H7 (cell line): ENCODE measurements at regions not wholly inside any gene's neighbourhood (a gene's known extent, or its start where the extent isn't known, plus 50 kb on each side); places are given as distances from the start of the nearest gene placed in this dataset.

Experiments used
- DNase-seq: peaks from one replicate; pipeline ENCODE4 v3.0.0; 2012
- H3K27me3 ChIP-seq: 2 replicates; pipeline ENCODE4 v1.6.0; 2011; ENCODE audit warnings: mild to moderate bottlenecking, low read length; ENCODE audit not compliant: control insufficient read depth, insufficient read depth
- H3K36me3 ChIP-seq: replicated peaks from 2 replicates; pipeline ENCODE4 v1.5.1; 2011; ENCODE audit warnings: low read length; ENCODE audit not compliant: control insufficient read depth, insufficient read depth
- H3K4me3 ChIP-seq: 2 replicates; pipeline ENCODE4 v1.5.1; 2011; ENCODE audit warnings: low read depth, mild to moderate bottlenecking, control low read depth, low read length, moderate library complexity; ENCODE audit not compliant: insufficient read depth

DNA sequence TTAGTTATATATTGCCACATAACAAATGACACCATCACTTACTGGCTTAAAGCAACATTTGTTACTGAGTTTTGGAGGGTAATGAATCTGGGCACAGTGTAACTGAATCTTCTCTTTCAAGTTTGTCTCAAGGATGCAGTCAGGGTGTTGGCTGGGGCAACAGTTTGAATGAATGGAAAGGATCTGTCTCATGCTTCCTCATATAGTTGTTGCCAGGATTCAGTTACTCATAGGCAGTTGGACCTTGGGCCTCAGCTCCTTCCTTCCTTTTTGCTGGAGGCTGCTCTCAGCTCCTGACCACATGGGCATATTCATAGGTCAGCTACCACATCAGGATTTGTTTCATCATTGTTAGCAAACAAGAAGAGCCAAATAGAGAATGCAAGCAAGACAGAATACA, 466.1 kb upstream of the MC4R start:
- H3K4me3 ChIP-seq = no peak overlapping the region
- H3K27me3 ChIP-seq = no peaks in the 10 kb centered on the region
- no peak for DNase-seq
- no peaks in the 10 kb centered on the region for H3K36me3 ChIP-seq

GRCh38 chr18:60846396-60846795, 473.8 kb upstream of the MC4R start:
- DNase-seq = no peak
- H3K36me3 ChIP-seq = no peaks in the 10 kb centered on the region
- H3K27me3 ChIP-seq = no peaks in the 10 kb centered on the region
- H3K4me3 ChIP-seq = no peak overlapping the region

DNA sequence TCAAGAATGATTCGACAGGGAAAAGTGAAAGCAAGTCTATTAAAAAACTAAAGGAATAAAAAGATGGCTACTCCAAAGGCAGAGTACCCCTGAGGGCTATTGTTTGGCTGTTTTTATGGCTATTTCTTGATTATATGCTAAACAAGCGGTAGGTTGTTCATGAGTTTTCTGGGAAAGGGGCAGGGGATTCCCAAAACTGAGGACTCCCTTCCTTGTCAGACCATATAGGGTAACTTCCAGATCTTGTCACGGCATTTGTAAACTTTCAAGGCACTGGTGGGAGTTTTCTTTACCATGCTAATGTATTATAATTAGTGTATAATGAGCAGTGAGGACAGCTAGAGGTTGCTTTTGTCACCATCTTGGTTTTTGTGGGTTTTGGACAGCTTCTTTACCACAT, 474.9 kb upstream of the MC4R start:
- no peak overlapping the region for H3K4me3 ChIP-seq

GRCh38 chr18:60861575-60861974, 471.7 kb upstream of the CDH20 start:
- no peaks in the 10 kb centered on the region for H3K27me3 ChIP-seq
- H3K36me3 ChIP-seq = no peaks in the 10 kb centered on the region
- DNase-seq = no peak
- no peak overlapping the region for H3K4me3 ChIP-seq

More for the DNA sequence above, 474.9 kb upstream of the MC4R start:
- Histone ChIP-seq H3K36me3 (no peaks in the 10 kb centered on the region), H3K27me3 (no peaks in the 10 kb centered on the region)
- no peak for DNase-seq

DNA sequence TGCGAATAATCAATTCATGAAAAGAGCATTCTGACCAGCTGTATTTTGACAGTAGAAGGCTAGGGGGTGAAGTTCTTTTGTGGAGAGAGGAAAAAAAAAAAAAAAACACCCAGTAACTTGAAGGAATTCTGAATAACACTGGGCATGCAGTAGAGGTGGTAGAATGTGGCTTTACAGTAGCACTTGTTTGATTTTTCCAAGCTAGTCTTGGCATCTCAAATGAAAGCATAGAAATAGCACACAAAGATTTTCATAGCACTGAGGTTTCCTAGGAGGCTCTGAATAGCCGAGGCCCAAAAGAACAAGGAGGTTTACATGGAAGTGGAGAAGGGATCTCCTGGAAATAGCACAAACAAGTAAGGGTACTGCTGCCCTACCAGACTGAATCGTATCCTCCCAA, 470.2 kb upstream of the CDH20 start:
- Histone ChIP-seq H3K4me3 (no peak overlapping the region), H3K36me3 (no peaks in the 10 kb centered on the region), H3K27me3 (no peaks in the 10 kb centered on the region)
- no peak for DNase-seq

- H3K36me3 ChIP-seq = no peaks in the 10 kb centered on the region
- no peak overlapping the region for H3K4me3 ChIP-seq
- H3K27me3 ChIP-seq = no peaks in the 10 kb centered on the region
- DNase-seq = no peak
Observed at GRCh38 chr18:60865801-60866200, 467.4 kb upstream of the CDH20 start.

- H3K27me3 ChIP-seq = no peaks in the 10 kb centered on the region
- no peak overlapping the region for H3K4me3 ChIP-seq
- DNase-seq = no peak
- H3K36me3 ChIP-seq = no peaks in the 10 kb centered on the region
Observed at GRCh38 chr18:60870261-60871153, 462.7 kb upstream of the CDH20 start.

DNA sequence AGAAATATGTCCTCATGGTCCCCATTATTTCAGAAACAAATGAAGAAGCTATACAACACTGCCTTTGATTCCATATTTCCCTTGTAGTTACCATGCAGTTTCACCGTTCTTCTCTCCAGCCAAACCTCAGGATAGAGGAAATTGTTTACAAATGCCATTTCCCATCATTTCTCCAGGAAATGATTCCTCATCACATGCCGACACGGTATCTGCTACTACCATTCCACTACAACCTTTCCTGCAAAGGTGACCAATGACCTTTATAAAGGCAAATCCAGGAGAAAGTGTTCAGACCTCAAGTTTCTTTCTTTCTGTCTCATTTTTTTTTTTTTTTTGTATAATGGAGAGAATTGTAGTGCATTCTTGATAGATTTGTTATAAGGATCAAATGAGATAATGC, 460.8 kb upstream of the CDH20 start:
- DNase-seq = no peak
- Histone ChIP-seq H3K27me3 (no peaks in the 10 kb centered on the region), H3K4me3 (no peak overlapping the region), H3K36me3 (no peaks in the 10 kb centered on the region)

- no peaks in the 10 kb centered on the region for H3K36me3 ChIP-seq
- no peaks in the 10 kb centered on the region for H3K27me3 ChIP-seq
- no peak for DNase-seq
- H3K4me3 ChIP-seq = no peak overlapping the region
Observed at GRCh38 chr18:60873708-60874107, 459.5 kb upstream of the CDH20 start.

DNA sequence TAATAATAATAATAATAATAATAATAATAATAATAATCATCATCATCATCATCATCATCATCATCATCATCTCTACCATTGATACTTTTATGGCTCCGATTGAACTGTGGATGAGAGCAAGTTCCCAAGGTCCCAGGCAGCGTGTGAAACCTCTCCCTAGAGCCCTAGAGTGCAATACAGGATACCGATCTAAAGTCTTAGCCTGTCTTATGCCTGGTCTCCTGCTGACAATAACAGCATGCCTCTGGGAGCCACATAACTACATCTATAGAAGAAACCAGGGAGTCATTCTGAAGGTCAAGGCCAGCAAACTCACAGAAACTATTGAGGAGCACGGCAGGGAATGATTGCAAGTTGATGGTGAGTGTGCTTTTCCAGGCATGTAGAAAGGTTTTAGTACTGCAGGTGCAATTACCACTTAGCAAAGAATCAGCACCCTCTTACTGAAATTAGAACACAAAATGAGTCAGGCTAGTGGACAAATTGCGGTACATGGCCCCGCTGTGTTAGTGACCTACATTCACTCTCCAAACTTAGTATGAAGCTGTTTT, 457.2 kb upstream of the CDH20 start:
- DNase-seq = no peak
- Histone ChIP-seq H3K27me3 (no peaks in the 10 kb centered on the region), H3K36me3 (no peaks in the 10 kb centered on the region), H3K4me3 (no peak overlapping the region)

- no peak for DNase-seq
- no peaks in the 10 kb centered on the region for H3K27me3 ChIP-seq
- H3K4me3 ChIP-seq = no peak overlapping the region
- no peaks in the 10 kb centered on the region for H3K36me3 ChIP-seq
Observed at GRCh38 chr18:60880184-60880583, 453.0 kb upstream of the CDH20 start.

DNA sequence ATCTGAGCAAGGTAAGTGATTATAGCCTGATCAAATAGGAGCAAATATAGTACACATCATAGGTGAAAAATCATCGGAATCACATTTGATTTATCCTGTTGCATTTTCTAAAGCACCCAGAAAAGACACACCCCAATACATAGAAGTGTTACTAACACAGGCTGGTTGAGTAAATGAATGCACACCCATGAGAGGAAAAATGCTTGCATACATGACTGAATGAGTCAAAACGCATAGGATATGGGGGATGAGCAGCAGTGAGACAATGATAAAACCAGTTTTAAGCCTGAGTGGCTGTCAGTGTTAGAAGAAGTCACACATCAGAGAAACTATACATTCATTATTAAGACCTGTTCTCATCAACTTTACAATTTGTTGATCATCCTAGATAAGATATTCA, 449.6 kb upstream of the CDH20 start:
- Histone ChIP-seq H3K27me3 (no peaks in the 10 kb centered on the region), H3K36me3 (no peaks in the 10 kb centered on the region), H3K4me3 (no peak overlapping the region)
- DNase-seq = no peak

DNA sequence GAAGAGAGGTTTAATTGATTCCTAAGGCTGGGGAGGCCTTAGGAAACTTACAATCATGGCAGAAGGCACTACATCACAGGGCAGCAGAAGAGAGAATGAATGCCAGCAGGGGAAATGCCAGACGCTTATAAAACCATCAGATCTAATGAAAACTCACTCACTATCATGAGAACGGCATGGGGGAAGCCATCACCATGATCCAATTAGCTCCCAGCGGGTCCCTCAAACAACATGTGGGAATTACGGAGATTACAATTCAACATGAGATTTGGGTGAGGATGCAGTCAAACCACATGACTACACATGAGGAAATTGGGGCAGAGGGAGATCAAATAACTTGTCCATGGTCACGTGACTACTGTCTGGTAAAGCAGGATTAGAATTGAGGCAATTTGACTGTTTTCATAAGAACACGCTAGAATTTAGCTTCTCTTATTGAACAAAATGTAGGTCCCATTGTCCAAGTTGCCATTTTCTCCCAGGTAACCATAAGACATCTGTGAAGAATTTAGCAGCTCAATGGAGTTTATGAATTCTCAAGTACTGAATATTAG, 445.1 kb upstream of the CDH20 start:
- no peak for DNase-seq
- Histone ChIP-seq H3K27me3 (no peaks in the 10 kb centered on the region), H3K4me3 (no peak overlapping the region), H3K36me3 (no peaks in the 10 kb centered on the region)

- Histone ChIP-seq H3K36me3 (no peaks in the 10 kb centered on the region), H3K27me3 (no peaks in the 10 kb centered on the region), H3K4me3 (no peak overlapping the region)
- DNase-seq = no peak
Observed at GRCh38 chr18:60889442-60889841, 443.8 kb upstream of the CDH20 start.

DNA sequence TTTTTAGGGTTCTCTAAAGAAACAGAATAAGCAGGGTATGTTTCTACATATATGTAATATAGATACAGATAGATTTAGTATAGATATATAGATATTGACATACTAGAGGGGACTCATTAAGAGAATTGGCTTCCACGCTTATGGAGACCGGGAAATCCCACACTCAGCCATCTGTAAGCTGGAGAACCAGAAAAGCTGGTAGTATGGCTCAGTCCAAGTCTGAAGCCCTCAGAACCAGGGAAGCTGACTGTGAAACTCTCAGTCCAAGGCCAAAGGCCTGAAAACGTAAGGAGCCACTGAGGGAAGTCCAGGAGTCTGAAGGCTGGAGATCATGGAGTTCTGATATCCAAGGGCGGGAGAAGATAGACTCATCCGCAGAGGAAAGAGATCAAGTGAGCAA, 441.3 kb upstream of the CDH20 start:
- H3K4me3 ChIP-seq = no peak overlapping the region
- DNase-seq = no peak
- no peaks in the 10 kb centered on the region for H3K36me3 ChIP-seq
- no peaks in the 10 kb centered on the region for H3K27me3 ChIP-seq
